Right cardiac atrium (tissue), 5 donors: ENCODE measurements at regions not wholly inside any gene's neighbourhood (a gene's known extent, or its start where the extent isn't known, plus 50 kb on each side); places are given as distances from the start of the nearest gene placed in this dataset.
A peak's percentile ranks its signal among the peaks of the same experiment; 100 is the strongest.

Experiments used
- ATAC-seq, 2 donors: fragments of 200-7000 bp; cut with Tn5 transposase; one replicate each; pipeline versions ENCODE4 v1.8.0 to v1.9.1; 2020; ENCODE audit warnings: moderate library complexity in 2 of 2, mild to moderate bottlenecking in 1 of 2
- DNase-seq, 3 donors: peaks; one replicate each; pipeline ENCODE4 v3.0.0-alpha.2; 2020
- H3K27ac ChIP-seq: one replicate; pipeline ENCODE4 v1.5.1; 2013; ENCODE audit warnings: mild to moderate bottlenecking, low read length, control low read depth, moderate library complexity
- H3K27me3 ChIP-seq: one replicate; pipeline ENCODE4 v1.6.1; 2013; ENCODE audit not compliant: control insufficient read depth, insufficient read depth
- H3K4me1 ChIP-seq: one replicate; pipeline ENCODE4 v1.6.1; 2013; ENCODE audit warnings: low read length; ENCODE audit not compliant: control insufficient read depth, insufficient read depth
- H3K4me3 ChIP-seq: one replicate; pipeline ENCODE4 v1.5.1; 2013; ENCODE audit warnings: low read length, control low read depth
- H3K9me3 ChIP-seq: one replicate; pipeline ENCODE4 v1.6.1; 2013; ENCODE audit warnings: low read length; ENCODE audit not compliant: control insufficient read depth
- WGBS: extraction: QIAGEN DNeasy Blood & Tissue Kit; methylation state at CpG from one replicate; pipeline ENCODE4 v1.1.7; 2013; 5-methylcytosine and 5-hydroxymethylcytosine counted together
- intact Hi-C, 4 donors: fragments of 100-400 bp; cut with DNase I; formaldehyde crosslinking; loops; one replicate each; pipeline versions ENCODE4 v1.11.0 to v1.14.0; 2022 to 2023
- donor health status: healthy with polysubstance abuse.
- donor health status: DM: no; HTN: yes; CAD: no.
- donor health status: DM: no; HTN: no; CAD: no.
- donor health status: DM: no; HTN: yes; CAD: no; lungs with severe emphysema.
- donor health status: DM: yes; HTN: yes; CAD: no.

- Histone ChIP-seq H3K27ac (peak overlapping the region; percentile 75), H3K4me1 (peaks cover 14% of the 10 kb centered on the region)
- 35% methylated on average over 8 of the region's 8 CpGs for WGBS
These were observed 100.8 kb upstream of the LIPC start for GRCh38 chr15:58330741-58331559.

GRCh38 chr15:58331560-58331912 lies 100.3 kb upstream of the LIPC start:
- Histone ChIP-seq H3K4me3 (no peak overlapping the region), H3K9me3 (peaks cover 3% of the 10 kb centered on the region), H3K4me1 (peaks cover 14% of the 10 kb centered on the region), H3K27me3 (no peaks in the 10 kb centered on the region), H3K27ac (peak overlapping the region; percentile 80)
- WGBS: 25% methylated on average over 2 of the region's 2 CpGs
- DNase-seq (no peak), ATAC-seq (peak; percentile 45 to 68)
- intact Hi-C loops: no loop called here

More at GRCh38 chr15:58330741-58331559, 100.8 kb upstream of the LIPC start:
- H3K27me3 ChIP-seq: no peaks in the 10 kb centered on the region
- intact Hi-C loops: no loop called here
- DNase-seq (no peak), ATAC-seq (no peak)
- no peak overlapping the region for H3K4me3 ChIP-seq
- H3K9me3 ChIP-seq: peaks cover 3% of the 10 kb centered on the region

- H3K27me3 ChIP-seq: no peaks in the 10 kb centered on the region
- peaks cover 14% of the 10 kb centered on the region for H3K4me1 ChIP-seq
- H3K27ac ChIP-seq: peak overlapping the region; percentile 97
- intact Hi-C loops: no loop called here
- whole genome bisulfite sequencing: 2% methylated on average over 8 of the region's 8 CpGs
- ATAC-seq (peak; percentile 97), DNase-seq (peak; percentile 96 to 97 (median 97))
- no peak overlapping the region for H3K4me3 ChIP-seq
- peaks cover 3% of the 10 kb centered on the region for H3K9me3 ChIP-seq
These were observed 99.7 kb upstream of the LIPC start for GRCh38 chr15:58331913-58332675.

- no peak for ATAC-seq
- Histone ChIP-seq H3K27ac (peak overlapping the region; percentile 97), H3K27me3 (no peaks in the 10 kb centered on the region), H3K9me3 (peaks cover 3% of the 10 kb centered on the region), H3K4me1 (peaks cover 14% of the 10 kb centered on the region), H3K4me3 (no peak overlapping the region)
- intact Hi-C loops: no loop called here
- no peak for DNase-seq
These were observed 99.0 kb upstream of the LIPC start for GRCh38 chr15:58332676-58333400.

- no peak overlapping the region for H3K27ac ChIP-seq
- intact Hi-C loops: no loop called here
- no peak for DNase-seq
- no peak overlapping the region for H3K4me3 ChIP-seq
- H3K9me3 ChIP-seq: peaks cover 3% of the 10 kb centered on the region
- ATAC-seq: no peak
- no peaks in the 10 kb centered on the region for H3K27me3 ChIP-seq
- H3K4me1 ChIP-seq: peaks cover 12% of the 10 kb centered on the region
- WGBS: 88% methylated on average over 2 of the region's 2 CpGs
These were observed 97.0 kb upstream of the LIPC start for GRCh38 chr15:58334803-58335202.

GRCh38 chr15:58336161-58336560 lies 95.6 kb upstream of the LIPC start:
- H3K4me1 ChIP-seq: peaks cover 4% of the 10 kb centered on the region
- no peak overlapping the region for H3K27ac ChIP-seq
- 91% methylated on average over 3 of the region's 3 CpGs for WGBS
- no peak overlapping the region for H3K4me3 ChIP-seq
- no peak for DNase-seq
- intact Hi-C loops: no loop called here
- ATAC-seq: no peak
- H3K27me3 ChIP-seq: no peaks in the 10 kb centered on the region
- H3K9me3 ChIP-seq: peaks cover 3% of the 10 kb centered on the region

GRCh38 chr15:58340176-58340575 lies 91.6 kb upstream of the LIPC start:
- ATAC-seq (no peak), DNase-seq (no peak)
- Histone ChIP-seq H3K27ac (no peak overlapping the region), H3K9me3 (no peaks in the 10 kb centered on the region), H3K4me1 (no peaks in the 10 kb centered on the region), H3K27me3 (no peaks in the 10 kb centered on the region), H3K4me3 (no peak overlapping the region)
- intact Hi-C loops: no loop called here
- 63% methylated on average over 3 of the region's 3 CpGs for WGBS

- ATAC-seq: no peak
These were observed 89.3 kb upstream of the LIPC start for GRCh38 chr15:58342508-58342907.

GRCh38 chr15:58344213-58345070 lies 87.3 kb upstream of the LIPC start:
- Histone ChIP-seq H3K4me3 (no peak overlapping the region), H3K9me3 (no peaks in the 10 kb centered on the region), H3K4me1 (peaks cover 2% of the 10 kb centered on the region), H3K27me3 (no peaks in the 10 kb centered on the region), H3K27ac (no peak overlapping the region)
- DNase-seq (no peak), ATAC-seq (no peak)
- WGBS: 94% methylated on average over 5 of the region's 5 CpGs
- intact Hi-C loops: no loop called here

More at GRCh38 chr15:58342508-58342907, 89.3 kb upstream of the LIPC start:
- Histone ChIP-seq H3K27me3 (no peaks in the 10 kb centered on the region), H3K9me3 (no peaks in the 10 kb centered on the region), H3K4me3 (no peak overlapping the region), H3K4me1 (peaks cover 2% of the 10 kb centered on the region), H3K27ac (no peak overlapping the region)
- no peak for DNase-seq
- WGBS: 77% methylated on average over 6 of the region's 6 CpGs
- intact Hi-C loops: no loop called here

- DNase-seq (no peak), ATAC-seq (no peak)
- Histone ChIP-seq H3K27ac (no peak overlapping the region), H3K4me1 (peaks cover 2% of the 10 kb centered on the region), H3K4me3 (no peak overlapping the region), H3K9me3 (no peaks in the 10 kb centered on the region), H3K27me3 (no peaks in the 10 kb centered on the region)
- intact Hi-C loops: no loop called here
- 89% methylated on average over 3 of the region's 3 CpGs for WGBS
These were observed 85.4 kb upstream of the LIPC start for GRCh38 chr15:58346361-58346760.
